ENCODE measurements at regions not wholly inside any gene's neighbourhood (a gene's known extent, or its start where the extent isn't known, plus 50 kb on each side); places are given as distances from the start of the nearest gene placed in this dataset.

DNA sequence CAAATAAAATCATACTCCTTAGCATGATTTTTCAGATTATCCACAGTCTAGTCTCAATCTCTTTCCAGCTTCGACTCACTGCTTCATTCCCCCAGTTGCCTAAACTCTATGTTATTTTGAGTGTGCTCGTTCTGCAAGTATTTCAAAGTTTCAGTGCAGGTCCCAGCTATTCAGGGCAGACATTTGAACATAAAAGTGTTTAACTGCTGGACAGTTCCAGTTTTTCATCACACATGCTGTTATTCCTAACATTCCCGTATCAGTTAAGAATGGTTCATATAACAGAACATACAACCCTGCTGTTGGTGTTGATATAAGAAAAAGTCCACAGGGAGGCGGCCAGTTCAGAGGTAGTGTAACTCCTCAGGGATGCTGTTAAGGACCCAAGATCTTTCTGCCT, 113.3 kb downstream of the SLIT2 start:
- no CpG with 5 or more reads among the region's 4 CpGs for WGBS, 2 donors (ENCODE audit: extremely low coverage in 2 of 2, insufficient read length in 2 of 2, insufficient replicate concordance in 1 of 2)
- no peak overlapping the region for H3K23ac ChIP-seq (ENCODE audit: low read depth, low read length, poor library complexity)
- no peak overlapping the region for H2BK15ac ChIP-seq (ENCODE audit: low read length)

DNA sequence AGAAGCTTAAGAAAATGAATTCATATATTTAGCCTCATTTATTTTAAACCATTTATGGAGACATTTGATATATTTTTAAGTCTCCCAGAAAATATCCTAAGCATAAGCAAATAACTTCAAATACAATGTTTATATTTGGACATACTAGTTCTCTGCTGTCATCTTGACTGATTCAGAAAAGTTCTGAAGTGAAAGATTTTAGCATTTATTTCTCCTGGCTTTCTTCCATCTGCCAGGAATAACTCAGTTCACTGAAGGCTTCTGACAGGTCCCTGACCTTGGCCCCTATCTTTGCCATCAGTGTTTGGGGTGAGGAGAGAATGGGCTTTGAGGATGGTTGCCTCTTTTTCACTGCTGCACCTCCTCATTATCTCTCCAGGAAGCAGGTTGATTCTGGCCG, 115.7 kb downstream of the SLIT2 start:
- Histone ChIP-seq H3K79me1 (ENCODE audit: low read depth, low read length) (no peaks in the 10 kb centered on the region), H3K4me3 (ENCODE audit: low read length in 2 of 2) (no peak overlapping the region), H2AFZ (ENCODE audit: low read length) (no peak overlapping the region), H3K27ac (replicated peaks; ENCODE audit: low read length) (no peak overlapping the region), H3K4ac (ENCODE audit: low read length) (no peak overlapping the region), H4K91ac (ENCODE audit: low read depth, low read length, poor library complexity) (no peak overlapping the region), H4K8ac (ENCODE audit: low read depth, low read length) (no peak overlapping the region), H3K18ac (ENCODE audit: low read length) (no peak overlapping the region), H3K4me1 (ENCODE audit: control insufficient read depth in 2 of 2, insufficient read depth in 1 of 2, low read depth in 1 of 2, low read length in 2 of 2) (peaks cover 10 to 20% of the 10 kb centered on the region in 2 donors), H2BK120ac (ENCODE audit: low read depth, low read length) (no peak overlapping the region), H3K4me2 (ENCODE audit: insufficient read depth, low read length, poor library complexity, severe bottlenecking) (no peak overlapping the region), H3K27me3 (ENCODE audit: control insufficient read depth in 3 of 3, insufficient read depth in 3 of 3, low read depth in 1 of 3, low read length in 3 of 3) (no peaks in the 10 kb centered on the region), H3K14ac (ENCODE audit: low read length) (no peak overlapping the region), H2AK5ac (ENCODE audit: low read depth, low read length) (no peak overlapping the region), H2BK5ac (ENCODE audit: low read length) (no peak overlapping the region), H3K9me3 (replicated peaks in 1 of 2; ENCODE audit: control insufficient read depth in 2 of 2, insufficient read depth in 1 of 2, low read depth in 1 of 2, low read length in 2 of 2) (no peaks in the 10 kb centered on the region), H2BK12ac (ENCODE audit: low read length) (no peak overlapping the region), H2BK15ac (ENCODE audit: low read length) (no peak overlapping the region), H3K9ac (ENCODE audit: low read depth, low read length, poor library complexity) (no peak overlapping the region), H3K36me3 (replicated peaks in 1 of 2; ENCODE audit: control insufficient read depth in 2 of 2, insufficient read depth in 2 of 2, low read length in 2 of 2) (no peaks in the 10 kb centered on the region), H3K23ac (ENCODE audit: low read depth, low read length, poor library complexity) (no peak overlapping the region)
- DNase-seq (ENCODE audit: low spot score), result no peak
- no CpG with 5 or more reads among the region's 1 CpG for WGBS, 2 donors (ENCODE audit: extremely low coverage in 2 of 2, insufficient read length in 2 of 2, insufficient replicate concordance in 1 of 2)

More for the DNA sequence above, 113.3 kb downstream of the SLIT2 start:
- no peak for DNase-seq (ENCODE audit: low spot score)
- Histone ChIP-seq H3K4me3 (ENCODE audit: low read length in 2 of 2) (no peak overlapping the region), H3K27me3 (ENCODE audit: control insufficient read depth in 3 of 3, insufficient read depth in 3 of 3, low read depth in 1 of 3, low read length in 3 of 3) (no peaks in the 10 kb centered on the region), H2AFZ (ENCODE audit: low read length) (no peak overlapping the region), H2AK5ac (ENCODE audit: low read depth, low read length) (no peak overlapping the region), H3K4ac (ENCODE audit: low read length) (no peak overlapping the region), H3K14ac (ENCODE audit: low read length) (no peak overlapping the region), H2BK120ac (ENCODE audit: low read depth, low read length) (no peak overlapping the region), H3K9me3 (replicated peaks in 1 of 2; ENCODE audit: control insufficient read depth in 2 of 2, insufficient read depth in 1 of 2, low read depth in 1 of 2, low read length in 2 of 2) (no peaks in the 10 kb centered on the region), H3K4me1 (ENCODE audit: control insufficient read depth in 2 of 2, insufficient read depth in 1 of 2, low read depth in 1 of 2, low read length in 2 of 2) (peaks cover 13 to 24% of the 10 kb centered on the region in 2 donors), H3K36me3 (replicated peaks in 1 of 2; ENCODE audit: control insufficient read depth in 2 of 2, insufficient read depth in 2 of 2, low read length in 2 of 2) (no peaks in the 10 kb centered on the region), H3K4me2 (ENCODE audit: insufficient read depth, low read length, poor library complexity, severe bottlenecking) (no peak overlapping the region), H4K91ac (ENCODE audit: low read depth, low read length, poor library complexity) (no peak overlapping the region), H3K18ac (ENCODE audit: low read length) (no peak overlapping the region), H3K9ac (ENCODE audit: low read depth, low read length, poor library complexity) (no peak overlapping the region), H3K79me1 (ENCODE audit: low read depth, low read length) (no peaks in the 10 kb centered on the region), H2BK12ac (ENCODE audit: low read length) (no peak overlapping the region), H3K27ac (replicated peaks; ENCODE audit: low read length) (no peak overlapping the region), H4K8ac (ENCODE audit: low read depth, low read length) (no peak overlapping the region), H2BK5ac (ENCODE audit: low read length) (no peak overlapping the region)

DNA sequence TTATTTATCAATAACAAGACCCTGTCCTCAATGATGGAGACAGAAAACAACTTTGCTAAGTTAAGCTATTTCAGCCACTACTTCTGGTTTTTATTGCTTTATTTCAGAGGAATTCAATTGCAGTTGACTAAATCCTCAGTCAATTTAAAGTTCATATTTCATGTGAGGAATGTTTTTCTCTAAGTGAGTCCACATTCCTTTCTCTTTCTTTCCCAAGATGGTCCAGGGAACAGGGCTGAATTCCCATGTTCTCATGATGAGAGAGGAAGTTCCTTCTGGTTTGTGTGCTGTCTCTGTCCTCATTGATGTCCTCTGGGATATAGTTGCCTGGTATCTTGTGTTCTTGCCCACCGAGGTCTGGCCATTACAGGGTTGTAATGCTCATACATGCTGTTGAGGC, 117.2 kb downstream of the SLIT2 start:
- Histone ChIP-seq H3K4me2 (ENCODE audit: insufficient read depth, low read length, poor library complexity, severe bottlenecking) (no peak overlapping the region), H2BK12ac (ENCODE audit: low read length) (no peak overlapping the region)

DNA sequence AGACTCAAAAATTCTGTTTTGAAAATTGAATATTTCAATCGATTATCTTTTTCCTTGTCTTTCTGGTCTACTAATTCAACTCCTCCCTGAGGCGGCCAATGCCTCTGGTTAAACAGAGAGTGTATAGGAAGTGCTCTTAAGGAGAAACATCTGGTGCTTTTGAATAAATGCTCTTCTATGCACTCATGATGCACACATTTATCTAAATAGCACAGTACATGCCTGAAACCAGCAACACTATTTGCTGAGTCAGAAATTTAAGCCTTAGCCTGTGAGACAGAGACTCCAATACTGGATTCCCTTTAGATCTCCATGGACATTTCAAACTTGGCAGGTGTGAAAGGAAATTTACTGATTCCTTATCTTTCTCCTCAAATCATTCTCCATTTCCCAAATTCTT, 118.6 kb downstream of the SLIT2 start:
- no peak overlapping the region for H3K4ac ChIP-seq (ENCODE audit: low read length)
- no peak overlapping the region for H3K27ac ChIP-seq (replicated peaks; ENCODE audit: low read length)
- no peak overlapping the region for H4K91ac ChIP-seq (ENCODE audit: low read depth, low read length, poor library complexity)
- no peak overlapping the region for H2BK12ac ChIP-seq (ENCODE audit: low read length)
- no peak overlapping the region for H2BK15ac ChIP-seq (ENCODE audit: low read length)
- H3K14ac ChIP-seq (ENCODE audit: low read length), result no peak overlapping the region
- DNase-seq (ENCODE audit: low spot score), result no peak
- no peaks in the 10 kb centered on the region for H3K27me3 ChIP-seq (ENCODE audit: control insufficient read depth in 3 of 3, insufficient read depth in 3 of 3, low read depth in 1 of 3, low read length in 3 of 3)
- H3K9me3 ChIP-seq (replicated peaks in 1 of 2; ENCODE audit: control insufficient read depth in 2 of 2, insufficient read depth in 1 of 2, low read depth in 1 of 2, low read length in 2 of 2), result no peaks in the 10 kb centered on the region
- H3K23ac ChIP-seq (ENCODE audit: low read depth, low read length, poor library complexity), result no peak overlapping the region
- no peak overlapping the region for H3K9ac ChIP-seq (ENCODE audit: low read depth, low read length, poor library complexity)
- H3K4me2 ChIP-seq (ENCODE audit: insufficient read depth, low read length, poor library complexity, severe bottlenecking), result no peak overlapping the region
- H3K4me1 ChIP-seq (ENCODE audit: control insufficient read depth in 2 of 2, insufficient read depth in 1 of 2, low read depth in 1 of 2, low read length in 2 of 2), result peaks cover 8 to 16% of the 10 kb centered on the region in 2 donors
- no peak overlapping the region for H2BK5ac ChIP-seq (ENCODE audit: low read length)
- no peaks in the 10 kb centered on the region for H3K36me3 ChIP-seq (replicated peaks in 1 of 2; ENCODE audit: control insufficient read depth in 2 of 2, insufficient read depth in 2 of 2, low read length in 2 of 2)
- no CpG with 5 or more reads among the region's 2 CpGs for WGBS, 2 donors (ENCODE audit: extremely low coverage in 2 of 2, insufficient read length in 2 of 2, insufficient replicate concordance in 1 of 2)
- no peak overlapping the region for H2AK5ac ChIP-seq (ENCODE audit: low read depth, low read length)
- H3K79me1 ChIP-seq (ENCODE audit: low read depth, low read length), result no peaks in the 10 kb centered on the region
- no peak overlapping the region for H2AFZ ChIP-seq (ENCODE audit: low read length)
- no peak overlapping the region for H3K4me3 ChIP-seq (ENCODE audit: low read length in 2 of 2)
- no peak overlapping the region for H3K18ac ChIP-seq (ENCODE audit: low read length)
- no peak overlapping the region for H2BK120ac ChIP-seq (ENCODE audit: low read depth, low read length)
- H4K8ac ChIP-seq (ENCODE audit: low read depth, low read length), result no peak overlapping the region

More for the DNA sequence above, 117.2 kb downstream of the SLIT2 start:
- H3K79me1 ChIP-seq (ENCODE audit: low read depth, low read length), result no peaks in the 10 kb centered on the region
- no peak for DNase-seq (ENCODE audit: low spot score)
- no peak overlapping the region for H3K4me3 ChIP-seq (ENCODE audit: low read length in 2 of 2)
- H3K18ac ChIP-seq (ENCODE audit: low read length), result no peak overlapping the region
- H2BK15ac ChIP-seq (ENCODE audit: low read length), result no peak overlapping the region
- no peak overlapping the region for H4K8ac ChIP-seq (ENCODE audit: low read depth, low read length)
- no peak overlapping the region for H2AFZ ChIP-seq (ENCODE audit: low read length)
- no peaks in the 10 kb centered on the region for H3K27me3 ChIP-seq (ENCODE audit: control insufficient read depth in 3 of 3, insufficient read depth in 3 of 3, low read depth in 1 of 3, low read length in 3 of 3)
- H3K4ac ChIP-seq (ENCODE audit: low read length), result no peak overlapping the region
- peaks cover 10 to 12% of the 10 kb centered on the region in 2 donors for H3K4me1 ChIP-seq (ENCODE audit: control insufficient read depth in 2 of 2, insufficient read depth in 1 of 2, low read depth in 1 of 2, low read length in 2 of 2)
- H2AK5ac ChIP-seq (ENCODE audit: low read depth, low read length), result no peak overlapping the region
- no peaks in the 10 kb centered on the region for H3K36me3 ChIP-seq (replicated peaks in 1 of 2; ENCODE audit: control insufficient read depth in 2 of 2, insufficient read depth in 2 of 2, low read length in 2 of 2)
- WGBS, 2 donors (ENCODE audit: extremely low coverage in 2 of 2, insufficient read length in 2 of 2, insufficient replicate concordance in 1 of 2), result no CpG with 5 or more reads among the region's 1 CpG
- no peak overlapping the region for H3K14ac ChIP-seq (ENCODE audit: low read length)
- H2BK120ac ChIP-seq (ENCODE audit: low read depth, low read length), result no peak overlapping the region
- H3K9me3 ChIP-seq (replicated peaks in 1 of 2; ENCODE audit: control insufficient read depth in 2 of 2, insufficient read depth in 1 of 2, low read depth in 1 of 2, low read length in 2 of 2), result no peaks in the 10 kb centered on the region
- no peak overlapping the region for H3K23ac ChIP-seq (ENCODE audit: low read depth, low read length, poor library complexity)
- no peak overlapping the region for H4K91ac ChIP-seq (ENCODE audit: low read depth, low read length, poor library complexity)
- H2BK5ac ChIP-seq (ENCODE audit: low read length), result no peak overlapping the region
- H3K27ac ChIP-seq (replicated peaks; ENCODE audit: low read length), result no peak overlapping the region
- no peak overlapping the region for H3K9ac ChIP-seq (ENCODE audit: low read depth, low read length, poor library complexity)

All from neuronal stem cell (in vitro differentiated cells).